SK-N-SH treated with all-trans-retinoic acid at 6 μM for 48 hours (cell line): ENCODE measurements at regions not wholly inside any gene's neighbourhood (a gene's known extent, or its start where the extent isn't known, plus 50 kb on each side); places are given as distances from the start of the nearest gene placed in this dataset.
A peak's percentile ranks its signal among the peaks of the same experiment; 100 is the strongest.

Experiments used
- ATAC-seq: fragments of 200-7000 bp; cut with Tn5 transposase; 3 replicates; pipeline ENCODE4 v1.9.1; 2020; ENCODE audit warnings: mild to moderate bottlenecking, moderate library complexity
- ARNTL ChIP-seq: fragments of 450-650 bp; formaldehyde crosslinking; IDR thresholded peaks from 2 replicates; pipeline ENCODE4 v1.5.0; 2020; ENCODE audit warnings: low read depth, mild to moderate bottlenecking, moderate library complexity, borderline replicate concordance
- BACH2 ChIP-seq: fragments of 250-450 bp; sonication (Bioruptor Pico); IDR thresholded peaks from 2 replicates; pipeline ENCODE4 v1.9.0; 2021; ENCODE audit warnings: mild to moderate bottlenecking, borderline replicate concordance
- CSDC2 ChIP-seq: fragments of 250-450 bp; sonication (Bioruptor Pico); IDR thresholded peaks from 2 replicates; pipeline ENCODE4 v1.5.0; 2020; ENCODE audit warnings: mild to moderate bottlenecking, moderate library complexity
- ESRRG ChIP-seq: fragments of 250-450 bp; sonication (Bioruptor Pico); IDR thresholded peaks from 2 replicates; pipeline ENCODE4 v1.6.1; 2021; ENCODE audit warnings: mild to moderate bottlenecking
- GLIS3 ChIP-seq: fragments of 250-450 bp; sonication (Bioruptor Pico); IDR thresholded peaks from 2 replicates; pipeline ENCODE4 v1.5.0; 2020; ENCODE audit warnings: mild to moderate bottlenecking, moderate library complexity
- ISL1 ChIP-seq: fragments of 250-450 bp; sonication (Bioruptor Pico); IDR thresholded peaks from 2 replicates; pipeline ENCODE4 v2.1.2; 2022; ENCODE audit warnings: mild to moderate bottlenecking, moderate library complexity
- OSR1 ChIP-seq: fragments of 250-450 bp; sonication (Bioruptor Pico); IDR thresholded peaks from 2 replicates; pipeline ENCODE4 v1.8.0; 2022; ENCODE audit warnings: moderate library complexity, mild to moderate bottlenecking, inconsistent platforms
- PPARA ChIP-seq: fragments of 250-450 bp; sonication (Bioruptor Pico); IDR thresholded peaks from 2 replicates; pipeline ENCODE4 v1.5.0; 2020; ENCODE audit warnings: mild to moderate bottlenecking, borderline replicate concordance
- RARB ChIP-seq: fragments of 250-450 bp; sonication (Bioruptor Pico); IDR thresholded peaks from 2 replicates; pipeline ENCODE4 v1.8.0; 2021; ENCODE audit warnings: mild to moderate bottlenecking, moderate library complexity
- SNAI2 ChIP-seq: fragments of 250-450 bp; sonication (Bioruptor Pico); IDR thresholded peaks from 2 replicates; pipeline ENCODE4 v1.5.0; 2020; ENCODE audit warnings: mild to moderate bottlenecking, moderate library complexity
- TCF4 ChIP-seq: fragments of 250-450 bp; sonication (Bioruptor Pico); IDR thresholded peaks from 2 replicates; pipeline ENCODE4 v1.8.0; 2021; ENCODE audit warnings: mild to moderate bottlenecking, moderate library complexity, borderline replicate concordance
- TOX ChIP-seq: fragments of 250-450 bp; sonication (Bioruptor Pico); IDR thresholded peaks from 2 replicates; pipeline ENCODE4 v1.8.0; 2021; ENCODE audit warnings: mild to moderate bottlenecking, moderate library complexity, borderline replicate concordance
- ZC3H10 ChIP-seq: fragments of 250-450 bp; sonication (Bioruptor Pico); IDR thresholded peaks from 2 replicates; pipeline ENCODE4 v1.5.1; 2021; ENCODE audit warnings: mild to moderate bottlenecking, moderate library complexity
- ZFP3 ChIP-seq: fragments of 250-450 bp; sonication (Bioruptor Pico); IDR thresholded peaks from 2 replicates; pipeline ENCODE4 v1.5.0; 2020; ENCODE audit warnings: mild to moderate bottlenecking, moderate library complexity
- ZFP30 ChIP-seq: fragments of 450-650 bp; formaldehyde crosslinking; IDR thresholded peaks from 2 replicates; pipeline ENCODE4 v1.5.0; 2022; ENCODE audit warnings: mild to moderate bottlenecking, moderate library complexity
- ZNF565 ChIP-seq: fragments of 450-650 bp; formaldehyde crosslinking; conservative IDR thresholded peaks from 2 replicates; pipeline ENCODE4 v1.5.0; 2020; ENCODE audit warnings: low read depth, mild to moderate bottlenecking, moderate library complexity
- ZNF70 ChIP-seq: fragments of 450-650 bp; formaldehyde crosslinking; IDR thresholded peaks from 2 replicates; pipeline ENCODE4 v1.5.0; 2020; ENCODE audit warnings: mild to moderate bottlenecking, moderate library complexity
- ZNF8 ChIP-seq: fragments of 450-650 bp; formaldehyde crosslinking; IDR thresholded peaks from 2 replicates; pipeline ENCODE4 v1.5.0; 2020; ENCODE audit warnings: mild to moderate bottlenecking, moderate library complexity
- TF ChIP-seq, protein P1 (sequence below): fragments of 250-450 bp; sonication (Bioruptor Pico); IDR thresholded peaks from 2 replicates; pipeline ENCODE4 v1.8.0; 2020; ENCODE audit warnings: mild to moderate bottlenecking, moderate library complexity, borderline replicate concordance
- TF ChIP-seq, protein P2 (sequence below): fragments of 250-450 bp; sonication (Bioruptor Pico); IDR thresholded peaks from 2 replicates; pipeline ENCODE4 v1.5.1; 2021; ENCODE audit warnings: mild to moderate bottlenecking, moderate library complexity
- TF ChIP-seq, protein P3 (sequence below): fragments of 250-450 bp; sonication (Bioruptor Pico); IDR thresholded peaks from 2 replicates; pipeline ENCODE4 v1.5.0; 2020; ENCODE audit warnings: mild to moderate bottlenecking, moderate library complexity
- TF ChIP-seq, protein P4 (sequence below): fragments of 250-450 bp; sonication (Bioruptor Pico); IDR thresholded peaks from 2 replicates; pipeline ENCODE4 v1.5.1; 2020; ENCODE audit warnings: low read depth, mild to moderate bottlenecking, moderate library complexity
- TF ChIP-seq, protein P5 (sequence below): fragments of 250-450 bp; sonication (Bioruptor Pico); IDR thresholded peaks from 2 replicates; pipeline ENCODE4 v1.8.0; 2021; ENCODE audit warnings: low read depth, mild to moderate bottlenecking, moderate library complexity, borderline replicate concordance

DNA sequence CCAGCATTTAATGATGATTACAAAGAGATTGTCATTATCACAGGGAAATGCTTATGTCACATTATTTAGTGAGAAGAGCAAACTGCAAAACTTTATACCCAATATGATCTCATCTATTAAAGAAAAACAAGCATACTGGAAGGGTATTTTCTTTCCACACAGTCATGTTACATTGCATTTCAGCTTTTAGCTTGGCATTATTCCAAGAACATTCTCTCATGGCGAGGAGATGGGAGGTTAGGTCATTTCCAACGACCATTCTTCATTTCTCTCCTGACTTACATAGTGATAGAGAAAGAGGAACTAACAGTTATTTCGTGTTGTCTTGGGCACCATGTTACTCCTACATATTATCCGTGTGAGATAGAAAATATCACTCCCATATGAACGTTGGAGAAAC is 309.4 kb upstream of the XYLT1 start:
- peak; percentile 19; the same call in 2 of the 3 replicates for ATAC-seq
- TF ChIP-seq ZNF8 (CRISPR knock-in tag) (no peak), ZNF70 (CRISPR knock-in tag) (no peak), ESRRG (CRISPR knock-in tag) (no peak), ISL1 (peak; percentile 48; the same call in 1 of the 2 replicates), ZFP30 (no peak), ZFP3 (CRISPR knock-in tag) (peak; percentile 30; the same call in 1 of the 2 replicates), ZNF565 (CRISPR knock-in tag) (no peak), CSDC2 (CRISPR knock-in tag) (no peak), PPARA (CRISPR knock-in tag) (no peak), GLIS3 (no peak), TOX (no peak), ARNTL (CRISPR knock-in tag) (no peak), ZC3H10 (CRISPR knock-in tag) (no peak), RARB (no peak), OSR1 (CRISPR knock-in tag) (no peak), SNAI2 (CRISPR knock-in tag) (no peak), TCF4 (CRISPR knock-in tag) (no peak), BACH2 (CRISPR knock-in tag) (no peak)
- TF ChIP-seq, protein P1, sequence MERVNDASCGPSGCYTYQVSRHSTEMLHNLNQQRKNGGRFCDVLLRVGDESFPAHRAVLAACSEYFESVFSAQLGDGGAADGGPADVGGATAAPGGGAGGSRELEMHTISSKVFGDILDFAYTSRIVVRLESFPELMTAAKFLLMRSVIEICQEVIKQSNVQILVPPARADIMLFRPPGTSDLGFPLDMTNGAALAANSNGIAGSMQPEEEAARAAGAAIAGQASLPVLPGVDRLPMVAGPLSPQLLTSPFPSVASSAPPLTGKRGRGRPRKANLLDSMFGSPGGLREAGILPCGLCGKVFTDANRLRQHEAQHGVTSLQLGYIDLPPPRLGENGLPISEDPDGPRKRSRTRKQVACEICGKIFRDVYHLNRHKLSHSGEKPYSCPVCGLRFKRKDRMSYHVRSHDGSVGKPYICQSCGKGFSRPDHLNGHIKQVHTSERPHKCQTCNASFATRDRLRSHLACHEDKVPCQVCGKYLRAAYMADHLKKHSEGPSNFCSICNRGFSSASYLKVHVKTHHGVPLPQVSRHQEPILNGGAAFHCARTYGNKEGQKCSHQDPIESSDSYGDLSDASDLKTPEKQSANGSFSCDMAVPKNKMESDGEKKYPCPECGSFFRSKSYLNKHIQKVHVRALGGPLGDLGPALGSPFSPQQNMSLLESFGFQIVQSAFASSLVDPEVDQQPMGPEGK (CRISPR knock-in tag), result no peak
- TF ChIP-seq, protein P2, sequence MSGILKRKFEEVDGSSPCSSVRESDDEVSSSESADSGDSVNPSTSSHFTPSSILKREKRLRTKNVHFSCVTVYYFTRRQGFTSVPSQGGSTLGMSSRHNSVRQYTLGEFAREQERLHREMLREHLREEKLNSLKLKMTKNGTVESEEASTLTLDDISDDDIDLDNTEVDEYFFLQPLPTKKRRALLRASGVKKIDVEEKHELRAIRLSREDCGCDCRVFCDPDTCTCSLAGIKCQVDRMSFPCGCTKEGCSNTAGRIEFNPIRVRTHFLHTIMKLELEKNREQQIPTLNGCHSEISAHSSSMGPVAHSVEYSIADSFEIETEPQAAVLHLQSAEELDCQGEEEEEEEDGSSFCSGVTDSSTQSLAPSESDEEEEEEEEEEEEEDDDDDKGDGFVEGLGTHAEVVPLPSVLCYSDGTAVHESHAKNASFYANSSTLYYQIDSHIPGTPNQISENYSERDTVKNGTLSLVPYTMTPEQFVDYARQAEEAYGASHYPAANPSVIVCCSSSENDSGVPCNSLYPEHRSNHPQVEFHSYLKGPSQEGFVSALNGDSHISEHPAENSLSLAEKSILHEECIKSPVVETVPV, result no peak
- TF ChIP-seq, protein P3, sequence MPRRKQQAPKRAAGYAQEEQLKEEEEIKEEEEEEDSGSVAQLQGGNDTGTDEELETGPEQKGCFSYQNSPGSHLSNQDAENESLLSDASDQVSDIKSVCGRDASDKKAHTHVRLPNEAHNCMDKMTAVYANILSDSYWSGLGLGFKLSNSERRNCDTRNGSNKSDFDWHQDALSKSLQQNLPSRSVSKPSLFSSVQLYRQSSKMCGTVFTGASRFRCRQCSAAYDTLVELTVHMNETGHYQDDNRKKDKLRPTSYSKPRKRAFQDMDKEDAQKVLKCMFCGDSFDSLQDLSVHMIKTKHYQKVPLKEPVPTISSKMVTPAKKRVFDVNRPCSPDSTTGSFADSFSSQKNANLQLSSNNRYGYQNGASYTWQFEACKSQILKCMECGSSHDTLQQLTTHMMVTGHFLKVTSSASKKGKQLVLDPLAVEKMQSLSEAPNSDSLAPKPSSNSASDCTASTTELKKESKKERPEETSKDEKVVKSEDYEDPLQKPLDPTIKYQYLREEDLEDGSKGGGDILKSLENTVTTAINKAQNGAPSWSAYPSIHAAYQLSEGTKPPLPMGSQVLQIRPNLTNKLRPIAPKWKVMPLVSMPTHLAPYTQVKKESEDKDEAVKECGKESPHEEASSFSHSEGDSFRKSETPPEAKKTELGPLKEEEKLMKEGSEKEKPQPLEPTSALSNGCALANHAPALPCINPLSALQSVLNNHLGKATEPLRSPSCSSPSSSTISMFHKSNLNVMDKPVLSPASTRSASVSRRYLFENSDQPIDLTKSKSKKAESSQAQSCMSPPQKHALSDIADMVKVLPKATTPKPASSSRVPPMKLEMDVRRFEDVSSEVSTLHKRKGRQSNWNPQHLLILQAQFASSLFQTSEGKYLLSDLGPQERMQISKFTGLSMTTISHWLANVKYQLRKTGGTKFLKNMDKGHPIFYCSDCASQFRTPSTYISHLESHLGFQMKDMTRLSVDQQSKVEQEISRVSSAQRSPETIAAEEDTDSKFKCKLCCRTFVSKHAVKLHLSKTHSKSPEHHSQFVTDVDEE (CRISPR knock-in tag), result no peak
- TF ChIP-seq, protein P4, sequence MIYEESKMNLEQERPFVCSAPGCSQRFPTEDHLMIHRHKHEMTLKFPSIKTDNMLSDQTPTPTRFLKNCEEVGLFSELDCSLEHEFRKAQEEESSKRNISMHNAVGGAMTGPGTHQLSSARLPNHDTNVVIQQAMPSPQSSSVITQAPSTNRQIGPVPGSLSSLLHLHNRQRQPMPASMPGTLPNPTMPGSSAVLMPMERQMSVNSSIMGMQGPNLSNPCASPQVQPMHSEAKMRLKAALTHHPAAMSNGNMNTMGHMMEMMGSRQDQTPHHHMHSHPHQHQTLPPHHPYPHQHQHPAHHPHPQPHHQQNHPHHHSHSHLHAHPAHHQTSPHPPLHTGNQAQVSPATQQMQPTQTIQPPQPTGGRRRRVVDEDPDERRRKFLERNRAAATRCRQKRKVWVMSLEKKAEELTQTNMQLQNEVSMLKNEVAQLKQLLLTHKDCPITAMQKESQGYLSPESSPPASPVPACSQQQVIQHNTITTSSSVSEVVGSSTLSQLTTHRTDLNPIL (CRISPR knock-in tag), result peak; percentile 62; the same call in 1 of the 2 replicates
- TF ChIP-seq, protein P5, sequence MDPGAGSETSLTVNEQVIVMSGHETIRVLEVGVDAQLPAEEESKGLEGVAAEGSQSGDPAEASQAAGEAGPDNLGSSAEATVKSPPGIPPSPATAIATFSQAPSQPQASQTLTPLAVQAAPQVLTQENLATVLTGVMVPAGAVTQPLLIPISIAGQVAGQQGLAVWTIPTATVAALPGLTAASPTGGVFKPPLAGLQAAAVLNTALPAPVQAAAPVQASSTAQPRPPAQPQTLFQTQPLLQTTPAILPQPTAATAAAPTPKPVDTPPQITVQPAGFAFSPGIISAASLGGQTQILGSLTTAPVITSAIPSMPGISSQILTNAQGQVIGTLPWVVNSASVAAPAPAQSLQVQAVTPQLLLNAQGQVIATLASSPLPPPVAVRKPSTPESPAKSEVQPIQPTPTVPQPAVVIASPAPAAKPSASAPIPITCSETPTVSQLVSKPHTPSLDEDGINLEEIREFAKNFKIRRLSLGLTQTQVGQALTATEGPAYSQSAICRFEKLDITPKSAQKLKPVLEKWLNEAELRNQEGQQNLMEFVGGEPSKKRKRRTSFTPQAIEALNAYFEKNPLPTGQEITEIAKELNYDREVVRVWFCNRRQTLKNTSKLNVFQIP (CRISPR knock-in tag), result no peak

DNA sequence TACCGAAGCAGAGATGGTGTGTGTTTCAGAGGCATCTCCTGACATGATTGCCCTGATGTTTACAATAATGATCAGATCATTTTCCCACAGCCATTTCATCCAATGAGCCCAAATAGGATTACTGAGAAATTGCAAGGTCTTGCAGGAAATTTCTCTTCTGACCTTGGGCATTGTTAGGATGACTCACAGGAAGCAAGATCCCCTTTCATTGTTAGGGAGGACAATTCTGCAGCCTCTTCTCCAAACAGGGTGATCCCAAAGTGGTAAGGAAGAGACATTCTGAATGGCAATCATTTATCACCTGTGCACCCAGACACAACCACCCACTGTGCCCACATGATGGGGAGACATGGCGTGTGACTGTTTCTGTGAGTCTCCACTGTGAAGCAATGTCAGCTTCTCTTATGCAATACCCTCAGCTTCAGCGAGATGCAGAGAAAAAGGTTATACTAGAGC is 306.7 kb upstream of the XYLT1 start:
- TF ChIP-seq ISL1 (peak; percentile 34; the same call in 1 of the 2 replicates), ZNF565 (CRISPR knock-in tag) (no peak), ZNF70 (CRISPR knock-in tag) (0 out of 2 replicates have a peak, but pooled peaks have one; percentile 29)
- peak; percentile 51 for ATAC-seq

DNA sequence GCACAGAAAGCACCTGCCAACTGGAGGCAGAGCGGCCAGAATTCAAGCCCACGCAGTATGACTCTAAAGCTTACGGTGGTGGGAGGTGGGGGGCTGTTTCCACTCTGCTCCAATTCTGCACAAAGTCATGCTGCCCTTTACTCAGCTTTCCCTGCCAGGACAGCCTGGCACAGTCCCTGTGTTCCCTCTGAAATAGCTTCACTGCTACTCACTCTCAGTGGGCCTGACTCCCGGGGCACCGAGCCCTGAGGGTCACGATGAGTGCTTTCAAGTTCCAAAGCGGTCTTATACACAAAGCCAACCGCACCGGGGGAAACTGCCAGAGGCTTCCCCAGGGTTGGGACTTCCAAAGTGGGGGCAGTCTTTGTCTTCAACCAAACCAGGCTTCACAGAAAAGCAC is 306.1 kb upstream of the XYLT1 start:
- ATAC-seq, result peak; percentile 7; the same call in 2 of the 3 replicates
- TF ChIP-seq, protein P1 (CRISPR knock-in tag), result no peak
- peak; percentile 12; the same call in 1 of the 2 replicates for TF ChIP-seq ZFP3 (CRISPR knock-in tag)
